ENCODE measurements at regions not wholly inside any gene's neighbourhood (a gene's known extent, or its start where the extent isn't known, plus 50 kb on each side); places are given as distances from the start of the nearest gene placed in this dataset.

- peaks cover 7% of the 10 kb centered on the region for H3K4me1 Mint-ChIP-seq
These were observed 172.2 kb downstream of the SNAPC1 start for GRCh38 chr14:61934385-61934784.

GRCh38 chr14:61939776-61940175 lies 177.6 kb downstream of the SNAPC1 start:
- no peak for DNase-seq
- TF ChIP-seq, protein P1, sequence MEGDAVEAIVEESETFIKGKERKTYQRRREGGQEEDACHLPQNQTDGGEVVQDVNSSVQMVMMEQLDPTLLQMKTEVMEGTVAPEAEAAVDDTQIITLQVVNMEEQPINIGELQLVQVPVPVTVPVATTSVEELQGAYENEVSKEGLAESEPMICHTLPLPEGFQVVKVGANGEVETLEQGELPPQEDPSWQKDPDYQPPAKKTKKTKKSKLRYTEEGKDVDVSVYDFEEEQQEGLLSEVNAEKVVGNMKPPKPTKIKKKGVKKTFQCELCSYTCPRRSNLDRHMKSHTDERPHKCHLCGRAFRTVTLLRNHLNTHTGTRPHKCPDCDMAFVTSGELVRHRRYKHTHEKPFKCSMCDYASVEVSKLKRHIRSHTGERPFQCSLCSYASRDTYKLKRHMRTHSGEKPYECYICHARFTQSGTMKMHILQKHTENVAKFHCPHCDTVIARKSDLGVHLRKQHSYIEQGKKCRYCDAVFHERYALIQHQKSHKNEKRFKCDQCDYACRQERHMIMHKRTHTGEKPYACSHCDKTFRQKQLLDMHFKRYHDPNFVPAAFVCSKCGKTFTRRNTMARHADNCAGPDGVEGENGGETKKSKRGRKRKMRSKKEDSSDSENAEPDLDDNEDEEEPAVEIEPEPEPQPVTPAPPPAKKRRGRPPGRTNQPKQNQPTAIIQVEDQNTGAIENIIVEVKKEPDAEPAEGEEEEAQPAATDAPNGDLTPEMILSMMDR (IDR thresholded peaks at IDR 0.05) = no peak
- Mint-ChIP-seq H3K27ac (no peak overlapping the region), H3K36me3 (ENCODE audit: low read depth) (no peaks in the 10 kb centered on the region), H3K4me3 (no peak overlapping the region), H3K9me3 (peaks cover 23% of the 10 kb centered on the region), H3K27me3 (ENCODE audit: low read depth, poor library complexity) (peaks cover 5% of the 10 kb centered on the region), H3K4me1 (peaks cover 27% of the 10 kb centered on the region)

More at GRCh38 chr14:61934385-61934784, 172.2 kb downstream of the SNAPC1 start:
- DNase-seq = no peak
- TF ChIP-seq, protein P1 (IDR thresholded peaks at IDR 0.05) = no peak
- H3K27me3 Mint-ChIP-seq (ENCODE audit: low read depth, poor library complexity) = peaks cover 5% of the 10 kb centered on the region
- no peak overlapping the region for H3K4me3 Mint-ChIP-seq
- no peaks in the 10 kb centered on the region for H3K36me3 Mint-ChIP-seq (ENCODE audit: low read depth)
- H3K27ac Mint-ChIP-seq = no peak overlapping the region
- no peaks in the 10 kb centered on the region for H3K9me3 Mint-ChIP-seq

DNA sequence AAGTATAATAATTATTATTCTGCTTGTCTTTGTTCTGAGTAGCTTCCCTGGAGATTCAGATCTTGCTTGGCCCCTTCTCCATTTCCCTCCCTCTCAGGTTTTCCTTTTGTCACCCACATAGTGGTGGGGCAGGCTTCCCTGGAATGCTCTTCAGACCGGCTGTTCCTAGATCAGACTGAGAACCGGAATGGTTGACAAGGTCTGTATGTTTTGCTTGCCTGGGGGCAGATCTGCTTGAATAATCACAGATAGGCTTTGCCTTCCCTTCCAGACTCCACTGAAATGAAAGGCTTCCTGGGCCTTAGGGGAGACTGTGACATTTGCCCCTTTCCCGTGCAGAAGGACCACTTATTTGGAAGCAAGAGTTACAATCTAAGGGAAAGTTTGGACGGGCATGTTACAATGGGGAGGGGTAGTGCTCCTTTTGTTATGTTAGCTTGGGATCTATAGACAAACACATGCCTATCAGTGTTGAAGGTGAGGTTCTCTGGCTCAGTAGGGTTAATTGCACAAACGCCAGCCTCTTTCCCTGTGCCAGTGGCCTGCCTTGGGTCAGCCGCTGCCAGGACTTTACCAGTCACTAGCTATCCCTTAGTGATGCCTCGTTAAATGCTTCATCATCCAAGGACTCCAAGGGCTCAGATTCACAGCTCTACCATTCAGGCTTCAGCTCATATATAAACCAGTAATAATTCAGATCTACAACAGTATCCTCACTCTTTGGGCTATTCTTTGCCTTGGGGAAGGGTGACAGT lies 178.6 kb downstream of the SNAPC1 start:
- Mint-ChIP-seq H3K27ac (peak overlapping the region; percentile 7), H3K4me1 (peaks cover 27% of the 10 kb centered on the region), H3K9me3 (peaks cover 27% of the 10 kb centered on the region), H3K4me3 (no peak overlapping the region), H3K36me3 (ENCODE audit: low read depth) (no peaks in the 10 kb centered on the region), H3K27me3 (ENCODE audit: low read depth, poor library complexity) (peaks cover 5% of the 10 kb centered on the region)
- DNase-seq = peak; percentile 15
- TF ChIP-seq, protein P1 (IDR thresholded peaks at IDR 0.05) = no peak

DNA sequence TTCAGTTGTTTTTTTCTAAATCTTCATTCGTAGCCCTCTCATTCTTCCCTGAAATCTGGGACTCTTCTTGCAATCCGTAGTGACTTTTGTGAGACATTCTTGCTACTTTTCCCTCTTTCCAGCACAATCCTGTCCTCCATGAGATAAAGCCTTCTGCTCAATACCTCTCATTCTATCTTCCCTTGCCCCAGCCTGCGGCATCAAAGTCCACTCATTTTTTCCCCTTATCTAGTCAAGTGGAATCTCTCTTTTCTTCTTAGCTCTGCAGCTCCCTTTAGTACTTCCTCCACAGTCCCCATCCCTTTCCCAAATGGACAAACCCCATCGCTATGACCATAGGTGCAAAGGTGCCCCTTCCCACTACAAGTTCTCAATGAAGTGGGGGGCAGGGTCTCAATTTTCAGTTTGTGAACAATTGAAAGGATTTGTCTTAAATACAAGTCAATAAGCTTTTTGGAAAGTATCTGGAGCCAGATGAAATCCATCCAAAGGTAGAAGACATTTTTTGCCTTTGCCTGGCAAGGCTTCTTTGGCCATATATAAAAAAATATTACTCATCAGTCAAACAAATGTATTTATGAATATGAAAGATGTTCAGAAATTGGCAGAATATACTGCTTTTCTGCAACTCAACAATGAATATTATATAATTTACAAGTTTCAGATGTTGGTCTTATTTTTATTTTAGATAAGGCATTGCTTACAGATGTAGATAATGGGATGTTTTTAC lies 179.4 kb downstream of the SNAPC1 start:
- Mint-ChIP-seq H3K9me3 (peaks cover 27% of the 10 kb centered on the region), H3K27ac (no peak overlapping the region), H3K4me1 (peaks cover 27% of the 10 kb centered on the region), H3K27me3 (ENCODE audit: low read depth, poor library complexity) (peaks cover under 1% of the 10 kb centered on the region), H3K4me3 (no peak overlapping the region), H3K36me3 (ENCODE audit: low read depth) (no peaks in the 10 kb centered on the region)
- no peak for DNase-seq
- TF ChIP-seq, protein P1 (IDR thresholded peaks at IDR 0.05) = no peak

DNA sequence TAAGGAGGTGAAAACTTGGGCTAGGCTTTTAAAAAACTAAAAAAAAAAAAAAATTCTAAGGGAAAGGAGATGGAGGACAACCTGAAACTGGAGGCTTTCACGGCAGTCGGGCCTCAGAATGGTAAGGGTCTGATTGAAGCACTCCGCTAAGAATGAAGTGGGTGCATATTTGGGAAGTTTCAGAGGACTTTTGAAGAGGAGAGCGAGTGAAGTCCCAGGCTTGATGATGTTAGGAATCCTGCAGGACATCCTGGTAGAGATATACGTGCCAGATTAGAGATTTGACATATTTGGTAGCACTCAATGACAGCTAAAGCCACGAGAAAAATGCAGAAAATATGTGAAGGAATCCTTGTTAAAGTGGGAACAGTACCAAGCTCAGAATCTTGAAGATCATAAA lies 186.2 kb downstream of the SNAPC1 start:
- H3K27ac Mint-ChIP-seq = no peak overlapping the region
- H3K36me3 Mint-ChIP-seq (ENCODE audit: low read depth) = no peaks in the 10 kb centered on the region
- no peak overlapping the region for H3K4me3 Mint-ChIP-seq
- H3K27me3 Mint-ChIP-seq (ENCODE audit: low read depth, poor library complexity) = peaks cover 4% of the 10 kb centered on the region
- DNase-seq = no peak
- H3K9me3 Mint-ChIP-seq = peaks cover 18% of the 10 kb centered on the region
- H3K4me1 Mint-ChIP-seq = no peaks in the 10 kb centered on the region
- TF ChIP-seq, protein P1 (IDR thresholded peaks at IDR 0.05) = no peak
